Ishikawa (cell line): ENCODE measurements at regions not wholly inside any gene's neighbourhood (a gene's known extent, or its start where the extent isn't known, plus 50 kb on each side); places are given as distances from the start of the nearest gene placed in this dataset.

Experiments used
- CEBPB ChIP-seq: IDR thresholded peaks from 2 replicates; pipeline ENCODE4 v1.6.1; 2012
- CREB1 ChIP-seq: IDR thresholded peaks from 2 replicates; pipeline ENCODE4 v1.6.1; 2012; ENCODE audit warnings: low read depth
- EGR1 ChIP-seq: IDR thresholded peaks from 2 replicates; pipeline ENCODE4 v1.6.1; 2012
- EP300 ChIP-seq: IDR thresholded peaks from 2 replicates; pipeline ENCODE4 v1.6.1; 2012; ENCODE audit warnings: borderline replicate concordance
- FOXM1 ChIP-seq: IDR thresholded peaks from 2 replicates; pipeline ENCODE4 v1.6.1; 2012; ENCODE audit warnings: low read depth, borderline replicate concordance
- MAX ChIP-seq: IDR thresholded peaks from 2 replicates; pipeline ENCODE4 v1.6.1; 2012
- NFIC ChIP-seq: IDR thresholded peaks from 2 replicates; pipeline ENCODE4 v1.6.1; 2012
- RAD21 ChIP-seq: IDR thresholded peaks from 2 replicates; pipeline ENCODE4 v1.6.1; 2012; ENCODE audit warnings: low read depth
- REST ChIP-seq: IDR thresholded peaks from 2 replicates; pipeline ENCODE4 v1.6.1; 2012; ENCODE audit warnings: low read depth, mild to moderate bottlenecking
- TAF1 ChIP-seq: IDR thresholded peaks from 2 replicates; pipeline ENCODE4 v1.6.1; 2012; ENCODE audit warnings: low read depth, mild to moderate bottlenecking
- TCF12 ChIP-seq: IDR thresholded peaks from 2 replicates; pipeline ENCODE4 v1.6.1; 2012; ENCODE audit warnings: low read depth
- TEAD4 ChIP-seq: IDR thresholded peaks from 2 replicates; pipeline ENCODE4 v1.6.1; 2012
- USF1 ChIP-seq: IDR thresholded peaks from 2 replicates; pipeline ENCODE4 v1.6.1; 2012
- YY1 ChIP-seq: IDR thresholded peaks from 2 replicates; pipeline ENCODE4 v1.6.1; 2012; ENCODE audit warnings: low read depth
- ZBTB7A ChIP-seq: IDR thresholded peaks from 2 replicates; pipeline ENCODE4 v1.6.1; 2012; ENCODE audit warnings: low read depth

- TF ChIP-seq FOXM1 (no peak), EGR1 (no peak), CEBPB (no peak), USF1 (no peak), NFIC (no peak), TCF12 (no peak), YY1 (no peak), ZBTB7A (no peak), EP300 (no peak), RAD21 (no peak)
These were observed 113.7 kb upstream of the NCAM1 start for GRCh38 chr11:112847568-112847967.

- no peak for TF ChIP-seq NFIC
- no peak for TF ChIP-seq TEAD4
These were observed 108.9 kb upstream of the NCAM1 start for GRCh38 chr11:112852143-112852866.

GRCh38 chr11:112856133-112856532 is 105.1 kb upstream of the NCAM1 start:
- TF ChIP-seq TCF12 (no peak), REST (no peak), EP300 (no peak), TEAD4 (no peak), EGR1 (no peak), MAX (no peak), CREB1 (no peak), FOXM1 (no peak), YY1 (no peak), TAF1 (no peak), RAD21 (no peak), CEBPB (no peak), NFIC (no peak), ZBTB7A (no peak), USF1 (no peak)

- no peak for TF ChIP-seq YY1
- no peak for TF ChIP-seq TEAD4
- TF ChIP-seq ZBTB7A: no peak
- TF ChIP-seq REST: no peak
- no peak for TF ChIP-seq RAD21
These were observed 104.6 kb upstream of the NCAM1 start for GRCh38 chr11:112856591-112856990.

GRCh38 chr11:112858289-112859023 is 102.8 kb upstream of the NCAM1 start:
- TF ChIP-seq EP300 (no peak), YY1 (no peak), CEBPB (no peak), TAF1 (no peak), USF1 (no peak), TEAD4 (no peak), RAD21 (no peak), EGR1 (no peak), NFIC (no peak), MAX (no peak), REST (no peak), CREB1 (no peak), ZBTB7A (no peak), FOXM1 (no peak), TCF12 (no peak)
